T-helper 17 cell (primary cell): ENCODE measurements at regions not wholly inside any gene's neighbourhood (a gene's known extent, or its start where the extent isn't known, plus 50 kb on each side); places are given as distances from the start of the nearest gene placed in this dataset.
"Not testable (repeated sequence)": the region's sequence is repeated elsewhere in the genome, so short reads cannot be mapped to it uniquely, and the experiment has no call there.

Experiments
- ATAC-seq: fragments of 150-1000 bp; cut with Tn5 transposase; 2 replicates; pipeline ENCODE4 v1.10.0; 2021; ENCODE audit warnings: mild to moderate bottlenecking, moderate library complexity
- DNase-seq, 3 donors: peaks; one replicate each; pipeline versions ENCODE4 v3.0.0 to v3.0.0-alpha.2; 2020 to 2021
- H3K9me3 ChIP-seq: one replicate; pipeline ENCODE4 v1.7.0; 2013; ENCODE audit warnings: low read length, mild to moderate bottlenecking; ENCODE audit not compliant: control insufficient read depth, poor library complexity, severe bottlenecking
- H3K27ac Mint-ChIP-seq: one replicate; pipeline ENCODE4 v1.8.0; 2022; ENCODE audit warnings: mild to moderate bottlenecking, moderate library complexity, mixed read lengths
- H3K27me3 Mint-ChIP-seq: one replicate; pipeline ENCODE4 v1.8.0; 2022; ENCODE audit warnings: mixed read lengths
- H3K36me3 Mint-ChIP-seq: one replicate; pipeline ENCODE4 v1.8.0; 2022; ENCODE audit warnings: low read depth, mixed read lengths
- H3K4me1 Mint-ChIP-seq: one replicate; pipeline ENCODE4 v1.8.0; 2022; ENCODE audit warnings: mild to moderate bottlenecking, mixed read lengths
- H3K4me3 Mint-ChIP-seq: one replicate; pipeline ENCODE4 v1.8.0; 2022; ENCODE audit warnings: mild to moderate bottlenecking, moderate library complexity, mixed read lengths

DNA sequence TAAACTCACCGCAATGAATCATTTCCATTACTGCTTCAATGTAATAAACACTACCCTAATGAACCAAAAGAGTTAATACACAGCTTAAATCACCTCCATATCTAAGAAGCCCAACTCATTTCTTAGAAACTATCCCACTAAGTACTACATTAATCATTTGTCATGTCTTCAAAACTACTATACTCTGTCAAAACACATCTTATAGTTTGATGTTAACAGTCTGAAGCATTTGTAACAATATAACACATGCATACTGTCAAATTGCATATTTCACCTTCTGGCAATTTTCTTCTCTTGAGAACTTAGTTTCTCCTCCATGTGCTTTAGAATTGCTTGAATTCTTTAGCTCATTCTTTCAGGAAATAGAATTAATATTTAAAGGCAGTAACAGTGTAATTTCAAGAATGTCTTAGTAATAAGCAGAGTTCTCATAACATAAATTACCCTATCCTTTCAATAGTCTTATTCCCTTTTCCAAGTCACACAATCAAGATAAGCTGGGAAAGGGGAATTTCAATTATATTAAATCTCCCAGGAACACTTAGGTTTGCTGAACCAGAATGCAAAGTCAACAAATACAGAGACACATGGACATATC lies 199.7 kb downstream of the ATPSCKMT start:
- H3K9me3 ChIP-seq, result no peaks in the 10 kb centered on the region
- Mint-ChIP-seq H3K4me3 (no peak overlapping the region), H3K36me3 (no peaks in the 10 kb centered on the region), H3K27ac (no peak overlapping the region), H3K27me3 (no peaks in the 10 kb centered on the region), H3K4me1 (no peaks in the 10 kb centered on the region)
- no peak for DNase-seq
- no peak for ATAC-seq

- H3K4me1 Mint-ChIP-seq, result no peaks in the 10 kb centered on the region
- no peaks in the 10 kb centered on the region for H3K36me3 Mint-ChIP-seq
- ATAC-seq (no peak), DNase-seq (no peak)
- H3K9me3 ChIP-seq, result peaks cover 4% of the 10 kb centered on the region
- H3K4me3 Mint-ChIP-seq, result no peak overlapping the region
- H3K27ac Mint-ChIP-seq, result no peak overlapping the region
- H3K27me3 Mint-ChIP-seq, result no peaks in the 10 kb centered on the region
These were observed 203.0 kb downstream of the ATPSCKMT start for GRCh38 chr5:10046676-10047075.

DNA sequence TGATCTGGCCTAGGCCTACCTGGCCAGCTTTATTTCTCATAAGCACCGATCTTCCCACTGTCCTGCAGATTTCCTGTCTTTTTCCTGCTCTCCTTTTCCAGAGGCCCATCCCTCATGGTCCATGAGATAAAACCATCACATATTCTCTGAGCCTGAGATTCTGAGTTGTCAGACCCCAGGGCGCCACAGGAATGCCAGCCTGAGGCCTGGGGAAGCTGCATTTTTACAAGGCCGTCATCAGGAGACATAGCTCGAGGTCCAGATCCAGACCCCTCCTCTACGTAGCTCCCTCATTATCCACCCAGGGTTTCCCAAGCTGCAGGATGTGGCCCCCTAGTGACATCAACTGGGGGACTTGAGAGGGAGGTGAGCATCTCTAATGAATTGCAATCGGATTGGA lies 204.3 kb downstream of the ATPSCKMT start:
- H3K27me3 Mint-ChIP-seq, result no peaks in the 10 kb centered on the region
- H3K36me3 Mint-ChIP-seq, result no peaks in the 10 kb centered on the region
- peaks cover 4% of the 10 kb centered on the region for H3K9me3 ChIP-seq
- no peak for DNase-seq
- no peak overlapping the region for H3K4me3 Mint-ChIP-seq
- no peak for ATAC-seq
- H3K4me1 Mint-ChIP-seq, result no peaks in the 10 kb centered on the region
- H3K27ac Mint-ChIP-seq, result no peak overlapping the region

GRCh38 chr5:10036136-10036815 lies 213.4 kb downstream of the ATPSCKMT start:
- Mint-ChIP-seq H3K36me3 (no peaks in the 10 kb centered on the region), H3K4me1 (no peaks in the 10 kb centered on the region), H3K27me3 (no peaks in the 10 kb centered on the region), H3K4me3 (no peak overlapping the region), H3K27ac (no peak overlapping the region)
- no peaks in the 10 kb centered on the region for H3K9me3 ChIP-seq
- DNase-seq, result no peak
- no peak for ATAC-seq

GRCh38 chr5:10034001-10034400 lies 215.7 kb downstream of the ATPSCKMT start:
- no peak for DNase-seq
- H3K27ac Mint-ChIP-seq, result no peak overlapping the region
- no peak for ATAC-seq
- no peaks in the 10 kb centered on the region for H3K9me3 ChIP-seq
- no peaks in the 10 kb centered on the region for H3K36me3 Mint-ChIP-seq
- no peaks in the 10 kb centered on the region for H3K27me3 Mint-ChIP-seq
- H3K4me3 Mint-ChIP-seq, result no peak overlapping the region
- no peaks in the 10 kb centered on the region for H3K4me1 Mint-ChIP-seq

DNA sequence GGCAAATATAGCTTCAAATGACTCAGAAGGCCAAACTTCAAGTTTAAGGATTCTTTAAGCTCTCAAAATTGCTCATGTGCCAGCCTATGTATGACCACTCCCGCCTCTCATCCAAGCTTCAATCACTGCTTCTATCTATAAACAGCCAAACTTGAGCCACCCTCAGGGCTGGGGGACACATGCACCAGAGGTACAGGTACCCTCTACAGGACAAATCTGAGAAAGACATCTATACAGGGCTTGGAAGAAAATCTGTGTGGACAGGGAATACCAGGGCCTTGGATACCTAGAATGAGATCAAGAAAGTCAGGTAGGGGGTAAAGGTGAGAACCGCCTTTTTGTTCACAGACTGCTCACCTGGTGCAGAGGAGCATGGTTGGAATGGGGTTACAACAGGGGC lies 217.9 kb downstream of the ATPSCKMT start:
- no peaks in the 10 kb centered on the region for H3K9me3 ChIP-seq
- H3K4me3 Mint-ChIP-seq, result no peak overlapping the region
- H3K36me3 Mint-ChIP-seq, result no peaks in the 10 kb centered on the region
- ATAC-seq (no peak), DNase-seq (no peak)
- no peaks in the 10 kb centered on the region for H3K27me3 Mint-ChIP-seq
- no peaks in the 10 kb centered on the region for H3K4me1 Mint-ChIP-seq
- H3K27ac Mint-ChIP-seq, result no peak overlapping the region

- Mint-ChIP-seq H3K27ac (no peak overlapping the region), H3K4me3 (no peak overlapping the region), H3K27me3 (no peaks in the 10 kb centered on the region), H3K4me1 (no peaks in the 10 kb centered on the region), H3K36me3 (no peaks in the 10 kb centered on the region)
- no peaks in the 10 kb centered on the region for H3K9me3 ChIP-seq
- ATAC-seq, result no peak
- no peak for DNase-seq
These were observed 219.4 kb downstream of the ATPSCKMT start for GRCh38 chr5:10030219-10030831.

- no peaks in the 10 kb centered on the region for H3K36me3 Mint-ChIP-seq
- no peak overlapping the region for H3K27ac Mint-ChIP-seq
- no peaks in the 10 kb centered on the region for H3K27me3 Mint-ChIP-seq
- H3K4me3 Mint-ChIP-seq, result no peak overlapping the region
- no peaks in the 10 kb centered on the region for H3K9me3 ChIP-seq
- ATAC-seq (no peak), DNase-seq (no peak)
- no peaks in the 10 kb centered on the region for H3K4me1 Mint-ChIP-seq
These were observed 226.2 kb downstream of the ATPSCKMT start for GRCh38 chr5:10023494-10023893.

DNA sequence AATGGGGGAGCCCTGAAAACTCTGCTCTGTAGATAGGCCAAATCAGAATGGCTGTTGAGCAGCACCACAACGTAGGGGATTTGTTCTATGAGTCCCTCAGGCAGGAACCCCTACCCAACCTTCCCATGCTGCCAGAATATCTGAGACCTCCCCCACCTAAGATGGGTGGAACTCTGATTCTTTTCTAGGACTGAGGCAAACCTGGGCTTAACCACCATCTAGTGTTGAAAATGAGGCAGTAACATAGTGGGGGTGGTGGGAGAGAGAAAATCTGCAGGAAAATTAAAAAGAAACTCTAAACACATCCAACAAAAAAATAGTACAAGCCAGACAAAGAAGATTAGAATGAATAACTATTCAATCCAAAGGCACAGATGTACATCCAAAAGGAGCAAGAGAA lies 228.4 kb downstream of the ATPSCKMT start:
- no peaks in the 10 kb centered on the region for H3K4me1 Mint-ChIP-seq
- H3K36me3 Mint-ChIP-seq, result no peaks in the 10 kb centered on the region
- no peaks in the 10 kb centered on the region for H3K27me3 Mint-ChIP-seq
- DNase-seq, result no peak
- H3K27ac Mint-ChIP-seq, result no peak overlapping the region
- no peaks in the 10 kb centered on the region for H3K9me3 ChIP-seq
- H3K4me3 Mint-ChIP-seq, result no peak overlapping the region
- no peak for ATAC-seq

- ATAC-seq (no peak), DNase-seq (no peak)
- H3K27me3 Mint-ChIP-seq, result no peaks in the 10 kb centered on the region
- H3K4me1 Mint-ChIP-seq, result no peaks in the 10 kb centered on the region
- no peak overlapping the region for H3K4me3 Mint-ChIP-seq
- no peak overlapping the region for H3K27ac Mint-ChIP-seq
- H3K9me3 ChIP-seq, result no peaks in the 10 kb centered on the region
- H3K36me3 Mint-ChIP-seq, result no peaks in the 10 kb centered on the region
These were observed 230.5 kb downstream of the ATPSCKMT start for GRCh38 chr5:10019236-10019635.

DNA sequence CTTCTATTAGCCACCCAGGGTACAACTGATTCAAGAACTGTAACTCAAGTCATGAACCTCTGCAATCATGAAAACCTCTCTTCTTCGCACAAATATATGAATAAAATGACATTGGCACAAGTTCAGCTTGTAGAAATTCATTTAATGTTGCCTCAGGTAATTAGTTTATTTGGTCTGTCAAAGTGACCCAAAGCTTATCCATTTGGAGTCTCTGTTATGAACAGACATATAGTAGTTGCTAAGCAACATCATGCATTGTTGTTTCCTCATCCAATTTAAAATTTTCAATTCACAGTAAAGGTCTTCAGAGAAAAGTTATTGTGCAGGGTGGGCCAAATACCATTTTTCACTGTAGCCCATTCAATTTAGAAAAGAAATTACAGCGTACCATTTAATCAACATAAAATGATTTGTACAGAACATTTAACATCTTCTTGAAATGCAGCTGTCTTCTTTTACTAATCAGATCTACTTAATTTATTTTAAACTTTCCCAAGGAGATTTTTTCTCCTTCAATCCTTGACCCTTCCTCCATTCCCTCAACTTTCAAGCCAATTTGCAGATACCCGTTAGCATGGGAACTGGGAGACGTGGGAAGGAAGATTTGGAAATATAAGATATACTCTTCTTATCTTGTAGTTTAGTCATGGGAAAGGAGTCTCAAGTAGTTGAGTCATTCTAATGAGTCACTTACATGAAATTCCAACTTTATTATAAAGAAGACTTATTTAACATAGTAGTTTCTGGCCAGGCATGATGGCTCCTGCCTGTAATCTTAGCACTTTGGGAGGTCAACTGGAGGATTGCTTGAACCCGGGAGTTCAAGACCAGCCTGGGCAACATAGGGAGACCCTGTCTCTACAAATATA lies 231.3 kb downstream of the ATPSCKMT start:
- Mint-ChIP-seq H3K4me1 (no peaks in the 10 kb centered on the region), H3K27me3 (no peaks in the 10 kb centered on the region), H3K36me3 (no peaks in the 10 kb centered on the region), H3K4me3 (no peak overlapping the region), H3K27ac (no peak overlapping the region)
- H3K9me3 ChIP-seq, result no peaks in the 10 kb centered on the region
- ATAC-seq (no peak), DNase-seq (no peak)

- DNase-seq (no peak), ATAC-seq (no peak)
- Mint-ChIP-seq H3K27me3 (no peaks in the 10 kb centered on the region), H3K27ac (no peak overlapping the region), H3K36me3 (no peaks in the 10 kb centered on the region), H3K4me3 (no peak overlapping the region), H3K4me1 (no peaks in the 10 kb centered on the region)
- no peaks in the 10 kb centered on the region for H3K9me3 ChIP-seq
These were observed 231.9 kb downstream of the ATPSCKMT start for GRCh38 chr5:10017786-10018185.

DNA sequence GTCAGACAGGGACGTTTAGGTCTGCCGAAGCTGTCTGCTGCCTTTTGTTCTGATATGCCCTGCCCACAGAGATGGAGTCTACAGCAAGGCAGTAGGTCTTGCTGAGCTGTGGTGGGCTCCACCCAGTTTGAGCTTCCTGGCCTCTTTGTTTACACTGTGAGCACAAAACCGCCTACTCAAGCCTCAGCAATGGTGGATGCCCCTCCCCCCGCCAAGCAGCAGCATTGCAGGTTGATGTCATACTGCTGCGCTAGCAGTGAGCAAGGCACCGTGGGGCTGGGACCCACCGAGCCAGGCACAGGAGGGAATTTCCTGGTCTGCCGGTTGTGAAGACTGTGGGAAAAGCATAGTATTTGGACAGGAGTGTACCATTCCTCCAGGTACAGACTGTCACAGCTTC lies 233.1 kb downstream of the ATPSCKMT start:
- not testable (repeated sequence) for H3K27me3 Mint-ChIP-seq, ATAC-seq

More for the DNA sequence above, 233.1 kb downstream of the ATPSCKMT start:
- not testable (repeated sequence) for H3K27ac Mint-ChIP-seq, H3K4me1 Mint-ChIP-seq, H3K9me3 ChIP-seq, H3K4me3 Mint-ChIP-seq, DNase-seq, H3K36me3 Mint-ChIP-seq
